WTC11 (cell line): ENCODE measurements at regions not wholly inside any gene's neighbourhood (a gene's known extent, or its start where the extent isn't known, plus 50 kb on each side); places are given as distances from the start of the nearest gene placed in this dataset.

Experiments
- ATAC-seq: fragments of 200-7000 bp; cut with Tn5 transposase; 2 replicates; pipeline ENCODE4 v1.10.0; 2021; ENCODE audit warnings: mild to moderate bottlenecking, moderate library complexity
- CTCF ChIA-PET: fragments of 300-600 bp; sonication (Branson Sonifier 250); formaldehyde crosslinking; loops from one replicate; lab custom pipeline; 2021; ENCODE audit warnings: antibody characterized with exemption; lab: Charles Lee
- POLR2A ChIA-PET: fragments of 350-600 bp; sonication (Branson Sonifier 250); formaldehyde crosslinking; loops from one replicate; lab custom pipeline; 2021; ENCODE audit warnings: antibody characterized with exemption; lab: Charles Lee
- DNase-seq: peaks from one replicate; pipeline ENCODE4 v3.0.0; 2021; ENCODE audit warnings: low spot score
- H3K27ac Mint-ChIP-seq: 2 replicates; pipeline ENCODE4 v1.8.0; 2021; ENCODE audit warnings: mixed read lengths
- H3K27me3 Mint-ChIP-seq: 2 replicates; pipeline ENCODE4 v1.8.0; 2021; ENCODE audit warnings: low read depth, mild to moderate bottlenecking, moderate library complexity, mixed read lengths
- H3K36me3 Mint-ChIP-seq: 2 replicates; pipeline ENCODE4 v1.8.0; 2021; ENCODE audit warnings: mixed read lengths
- H3K4me1 Mint-ChIP-seq: 2 replicates; pipeline ENCODE4 v1.8.0; 2022; ENCODE audit warnings: mixed read lengths
- H3K4me3 Mint-ChIP-seq: 2 replicates; pipeline ENCODE4 v1.8.0; 2021; ENCODE audit warnings: mild to moderate bottlenecking, moderate library complexity, mixed read lengths
- H3K9me3 Mint-ChIP-seq: 2 replicates; pipeline ENCODE4 v1.8.0; 2021; ENCODE audit warnings: mixed read lengths
- ARID4B ChIP-seq: sonication (generic); formaldehyde crosslinking; IDR thresholded peaks from 2 replicates; pipeline ENCODE4 v1.8.0; 2023; ENCODE audit warnings: missing genetic modification reagents, mild to moderate bottlenecking, borderline replicate concordance
- ATF6 ChIP-seq: sonication (generic); formaldehyde crosslinking; IDR thresholded peaks from 2 replicates; pipeline ENCODE4 v1.8.1; 2023; ENCODE audit warnings: mild to moderate bottlenecking, missing genetic modification reagents
- CREM ChIP-seq: sonication (generic); formaldehyde crosslinking; IDR thresholded peaks from 2 replicates; pipeline ENCODE4 v1.8.1; 2022; ENCODE audit warnings: mild to moderate bottlenecking, missing genetic modification reagents, moderate library complexity
- E2F1 ChIP-seq: sonication (generic); formaldehyde crosslinking; IDR thresholded peaks from 2 replicates; pipeline ENCODE4 v1.8.0; 2022; ENCODE audit warnings: mild to moderate bottlenecking, missing genetic modification reagents
- E2F5 ChIP-seq: sonication (generic); formaldehyde crosslinking; IDR thresholded peaks from 2 replicates; pipeline ENCODE4 v1.8.1; 2022; ENCODE audit warnings: mild to moderate bottlenecking, moderate library complexity, missing genetic modification reagents
- MAX ChIP-seq: sonication (generic); formaldehyde crosslinking; IDR thresholded peaks from 2 replicates; pipeline ENCODE4 v1.8.0; 2022; ENCODE audit warnings: mild to moderate bottlenecking, missing genetic modification reagents
- SOX15 ChIP-seq: fragments of 250-450 bp; sonication (Bioruptor Pico); IDR thresholded peaks from 2 replicates; pipeline ENCODE4 v1.9.0; 2021; ENCODE audit warnings: mild to moderate bottlenecking
- TEAD4 ChIP-seq: sonication (generic); formaldehyde crosslinking; IDR thresholded peaks from 2 replicates; pipeline ENCODE4 v1.8.0; 2022; ENCODE audit warnings: mild to moderate bottlenecking, missing genetic modification reagents
- TP53 ChIP-seq: sonication (generic); formaldehyde crosslinking; IDR thresholded peaks from 2 replicates; pipeline ENCODE4 v1.8.1; 2023; ENCODE audit warnings: mild to moderate bottlenecking, missing genetic modification reagents
- ZNF121 ChIP-seq: sonication (generic); formaldehyde crosslinking; IDR thresholded peaks from 2 replicates; pipeline ENCODE4 v1.8.0; 2023; ENCODE audit warnings: missing genetic modification reagents
- ZNF396 ChIP-seq: fragments of 250-450 bp; sonication (Bioruptor Pico); IDR thresholded peaks from 2 replicates; pipeline ENCODE4 v1.8.0; 2021; ENCODE audit warnings: mild to moderate bottlenecking, moderate library complexity, borderline replicate concordance
- ZNF423 ChIP-seq: fragments of 250-450 bp; sonication (Bioruptor Pico); IDR thresholded peaks from 2 replicates; pipeline ENCODE4 v2.1.2; 2022; ENCODE audit warnings: mild to moderate bottlenecking, moderate library complexity
- ZNF512 ChIP-seq: sonication (generic); formaldehyde crosslinking; IDR thresholded peaks from 2 replicates; pipeline ENCODE4 v1.8.1; 2022; ENCODE audit warnings: missing genetic modification reagents, borderline replicate concordance
- ZNF532 ChIP-seq: fragments of 250-450 bp; sonication (Bioruptor Pico); IDR thresholded peaks from 2 replicates; pipeline ENCODE4 v1.9.0; 2021; ENCODE audit warnings: mild to moderate bottlenecking, borderline replicate concordance

GRCh38 chr11:109814824-109815223 lies 278.4 kb upstream of the ZC3H12C start (continued):
- TF ChIP-seq ZNF532 (no peak), ZNF121 (CRISPR knock-in tag) (no peak), CREM (no peak), ZNF512 (CRISPR knock-in tag) (no peak), ZNF423 (CRISPR knock-in tag) (no peak), MAX (CRISPR knock-in tag) (no peak), ATF6 (CRISPR knock-in tag) (no peak), ZNF396 (CRISPR knock-in tag) (no peak), E2F1 (no peak), TEAD4 (CRISPR knock-in tag) (no peak)
- TF ChIP-seq, all 79 proteins: peak for 0

- Mint-ChIP-seq H3K27me3 (no peaks in the 10 kb centered on the region), H3K4me1 (peaks cover 12% of the 10 kb centered on the region), H3K27ac (no peak overlapping the region), H3K4me3 (no peak overlapping the region), H3K36me3 (no peaks in the 10 kb centered on the region), H3K9me3 (no peaks in the 10 kb centered on the region)
- ATAC-seq, result no peak
- CTCF ChIA-PET, result no interaction called here
- no peak for TF ChIP-seq TP53
- POLR2A ChIA-PET, result no interaction called here
- no peak for DNase-seq
These were observed 277.6 kb upstream of the ZC3H12C start for GRCh38 chr11:109815500-109816150.

GRCh38 chr11:109818290-109818689 lies 274.9 kb upstream of the ZC3H12C start:
- Mint-ChIP-seq H3K4me1 (peaks cover 19% of the 10 kb centered on the region), H3K4me3 (no peak overlapping the region), H3K9me3 (no peaks in the 10 kb centered on the region), H3K27me3 (no peaks in the 10 kb centered on the region), H3K27ac (no peak overlapping the region), H3K36me3 (no peaks in the 10 kb centered on the region)
- CTCF ChIA-PET, result no interaction called here
- DNase-seq, result no peak
- ATAC-seq, result no peak
- POLR2A ChIA-PET, result no interaction called here
- TF ChIP-seq E2F5 (CRISPR knock-in tag) (no peak), ARID4B (CRISPR knock-in tag) (no peak), ZNF121 (CRISPR knock-in tag) (no peak), SOX15 (no peak)
